Lung microvascular endothelial cell (primary cell): ENCODE measurements at regions not wholly inside any gene's neighbourhood (a gene's known extent, or its start where the extent isn't known, plus 50 kb on each side); places are given as distances from the start of the nearest gene placed in this dataset.
"Not testable (repeated sequence)": the region's sequence is repeated elsewhere in the genome, so short reads cannot be mapped to it uniquely, and the experiment has no call there.

Experiments used
- DNase-seq, 2 donors: peaks; one replicate each; pipeline versions ENCODE4 v3.0.0 to v3.0.0-alpha.2; 2010; ENCODE audit warnings: low read depth in 2 of 2

GRCh38 chr4:17436047-17436749, 75.7 kb downstream of the QDPR start:
- DNase-seq, result not testable (repeated sequence)

GRCh38 chr4:17433827-17434226, 78.1 kb downstream of the QDPR start:
- no peak for DNase-seq

- DNase-seq, result no peak
These were observed 83.9 kb downstream of the QDPR start for GRCh38 chr4:17427991-17428390.

GRCh38 chr4:17426222-17426621, 85.7 kb downstream of the QDPR start:
- no peak for DNase-seq

- no peak for DNase-seq
These were observed 93.9 kb downstream of the QDPR start for GRCh38 chr4:17418010-17418409.

GRCh38 chr4:17414392-17414791, 97.5 kb downstream of the QDPR start:
- DNase-seq, result no peak

GRCh38 chr4:17400686-17401085, 111.2 kb downstream of the QDPR start:
- DNase-seq, result no peak

- DNase-seq, result no peak
These were observed 113.1 kb downstream of the QDPR start for GRCh38 chr4:17398805-17399204.

- DNase-seq, result no peak
These were observed 113.9 kb downstream of the QDPR start for GRCh38 chr4:17398035-17398434.

GRCh38 chr4:17397611-17398010, 114.3 kb downstream of the QDPR start:
- no peak for DNase-seq

GRCh38 chr4:17385403-17385802, 126.5 kb downstream of the QDPR start:
- peak; percentile 51 to 77 for DNase-seq

- DNase-seq, result no peak
These were observed 131.5 kb downstream of the QDPR start for GRCh38 chr4:17380347-17380746.

- DNase-seq, result peak in 1 of 2 donors; percentile 5
These were observed 135.7 kb downstream of the QDPR start for GRCh38 chr4:17376205-17376604.

GRCh38 chr4:17373666-17374065, 138.2 kb downstream of the QDPR start:
- no peak for DNase-seq

GRCh38 chr4:17370818-17371217, 141.1 kb downstream of the QDPR start:
- DNase-seq, result no peak

- no peak for DNase-seq
These were observed 143.5 kb downstream of the QDPR start for GRCh38 chr4:17368408-17368807.

GRCh38 chr4:17367201-17367600, 144.7 kb downstream of the QDPR start:
- no peak for DNase-seq

GRCh38 chr4:17366496-17366895, 145.4 kb downstream of the QDPR start:
- DNase-seq, result no peak

GRCh38 chr4:17362430-17362829, 149.5 kb downstream of the QDPR start:
- no peak for DNase-seq

GRCh38 chr4:17358241-17358640, 153.6 kb downstream of the QDPR start:
- no peak for DNase-seq

- DNase-seq, result no peak
These were observed 155.0 kb downstream of the QDPR start for GRCh38 chr4:17356926-17357325.

GRCh38 chr4:17352357-17352756, 159.5 kb downstream of the QDPR start:
- DNase-seq, result no peak

GRCh38 chr4:17347445-17347844, 164.4 kb downstream of the QDPR start:
- peak; percentile 45 to 62 for DNase-seq

GRCh38 chr4:17339376-17339775, 172.5 kb downstream of the QDPR start:
- DNase-seq, result no peak
